Fibroblast of skin of right quadriceps (primary cell): ENCODE measurements at regions not wholly inside any gene's neighbourhood (a gene's known extent, or its start where the extent isn't known, plus 50 kb on each side); places are given as distances from the start of the nearest gene placed in this dataset.

ENCODE experiments used
- DNase-seq: peaks from one replicate; pipeline ENCODE4 v3.0.0-alpha.2; 2013

DNA sequence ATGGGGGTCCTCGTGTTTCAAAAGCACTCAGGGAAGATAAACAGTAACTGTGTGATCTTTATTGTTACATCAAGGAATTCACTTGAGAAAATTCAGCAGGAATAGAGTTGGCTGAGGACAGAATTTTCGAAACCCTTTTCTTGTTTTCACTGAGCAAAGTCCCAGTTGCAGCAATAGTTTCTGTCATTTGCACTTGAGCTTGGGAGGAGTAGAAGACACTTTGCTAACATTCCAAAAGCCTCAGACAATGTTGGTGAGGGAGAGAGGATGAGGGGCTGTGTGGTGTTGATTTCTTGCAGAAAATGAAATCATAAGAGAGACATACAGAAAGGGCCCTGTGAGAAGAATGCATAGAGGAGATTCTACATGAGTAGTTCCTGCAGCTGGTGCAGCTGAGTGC lies 151.9 kb upstream of the DIPK2B start:
- DNase-seq: peak; percentile 48

DNA sequence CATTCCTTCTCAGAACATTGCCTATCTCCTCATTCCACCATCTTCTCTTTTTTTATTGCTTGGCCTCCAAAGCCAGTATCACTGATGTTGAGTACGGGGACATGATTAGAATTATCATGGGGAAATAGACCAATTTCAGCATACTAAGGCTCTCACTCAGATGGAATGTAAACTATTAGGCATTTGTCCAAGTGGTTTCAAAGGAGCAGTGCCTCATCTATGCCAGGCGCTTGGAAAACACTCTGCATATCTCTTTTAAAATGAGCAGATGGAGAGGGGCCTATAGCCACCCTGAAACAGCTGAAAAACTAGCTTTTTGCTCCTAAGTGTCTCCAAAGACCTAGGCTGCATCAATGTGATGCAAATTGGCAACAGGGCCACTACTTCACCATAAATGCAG lies 150.8 kb upstream of the DIPK2B start:
- peak; percentile 88 for DNase-seq

DNA sequence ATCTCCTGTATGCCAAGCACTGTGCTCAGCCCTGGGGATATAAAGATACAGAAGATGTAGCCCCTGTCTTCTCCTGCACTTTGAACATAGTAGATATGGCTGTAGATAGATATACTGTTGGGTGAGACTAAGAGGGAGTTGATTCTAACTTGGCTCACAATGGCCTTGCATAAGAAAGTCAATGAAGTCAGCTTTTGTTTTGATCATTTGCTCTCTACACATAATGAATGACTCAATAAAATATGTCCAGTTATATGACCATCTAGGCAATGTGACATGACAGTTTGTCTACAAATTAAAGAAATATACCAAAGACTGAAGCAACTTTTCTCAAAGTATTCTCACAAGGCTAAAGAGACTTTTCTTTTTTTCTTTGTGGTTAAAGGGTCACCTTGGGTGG lies 147.6 kb upstream of the DIPK2B start:
- DNase-seq: peak; percentile 43

DNA sequence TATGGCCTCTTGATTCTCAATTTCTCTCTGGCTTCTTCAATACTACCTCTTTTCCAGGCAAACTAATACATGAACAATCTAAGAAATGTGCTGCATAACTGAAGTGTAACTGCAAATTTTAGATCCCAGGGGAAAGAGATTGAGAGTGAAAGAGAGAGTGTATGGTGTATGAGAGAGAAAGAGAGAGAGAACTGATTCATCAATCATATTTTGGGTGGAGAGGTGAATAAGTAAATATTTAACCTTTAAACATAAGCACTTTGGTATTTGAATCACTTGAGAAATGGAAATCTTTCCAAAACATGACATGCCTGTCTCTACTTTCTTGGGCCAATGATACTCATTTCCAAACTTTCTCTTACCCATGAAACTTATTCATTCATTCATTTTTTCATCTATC lies 147.2 kb upstream of the DIPK2B start:
- DNase-seq: peak; percentile 84

DNA sequence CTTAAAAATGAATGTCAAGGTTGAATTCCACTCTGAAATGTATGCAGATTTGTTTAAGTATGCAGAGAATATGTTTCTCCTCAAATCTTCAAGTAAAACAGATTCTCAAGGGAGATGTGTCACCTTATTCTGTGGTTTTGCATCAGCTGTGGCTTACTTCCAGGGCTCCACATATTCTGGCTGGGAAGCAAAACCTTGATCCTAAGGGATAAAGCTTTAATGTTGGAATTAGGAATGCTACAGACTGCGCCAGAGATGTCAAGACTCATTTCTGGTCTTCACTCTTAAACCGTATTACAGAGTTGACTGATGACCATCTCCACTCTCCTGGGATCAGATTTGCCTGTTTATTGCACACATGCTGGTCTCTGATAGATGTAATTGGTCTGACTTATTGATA lies 143.9 kb upstream of the DIPK2B start:
- DNase-seq: peak; percentile 98

DNA sequence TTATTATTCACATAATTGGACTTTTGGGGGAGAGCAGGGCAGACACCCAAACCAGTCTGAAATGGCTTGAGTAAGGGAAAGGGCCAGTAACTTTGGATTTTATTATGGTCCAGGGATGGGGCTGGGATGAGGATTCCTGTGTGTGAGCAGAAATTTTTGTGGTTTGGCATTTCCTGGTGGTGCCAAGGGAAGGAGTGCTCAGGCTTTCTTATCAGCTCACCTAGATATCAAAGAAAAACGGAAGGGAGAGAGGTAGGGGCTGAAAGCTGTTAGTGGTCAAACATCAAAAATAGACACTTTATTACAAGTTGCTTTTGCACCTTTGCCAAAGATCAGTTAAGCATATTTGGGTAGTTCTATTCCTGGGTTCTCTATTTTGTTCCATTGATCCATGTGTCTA lies 128.5 kb upstream of the DIPK2B start:
- DNase-seq: peak; percentile 23

DNA sequence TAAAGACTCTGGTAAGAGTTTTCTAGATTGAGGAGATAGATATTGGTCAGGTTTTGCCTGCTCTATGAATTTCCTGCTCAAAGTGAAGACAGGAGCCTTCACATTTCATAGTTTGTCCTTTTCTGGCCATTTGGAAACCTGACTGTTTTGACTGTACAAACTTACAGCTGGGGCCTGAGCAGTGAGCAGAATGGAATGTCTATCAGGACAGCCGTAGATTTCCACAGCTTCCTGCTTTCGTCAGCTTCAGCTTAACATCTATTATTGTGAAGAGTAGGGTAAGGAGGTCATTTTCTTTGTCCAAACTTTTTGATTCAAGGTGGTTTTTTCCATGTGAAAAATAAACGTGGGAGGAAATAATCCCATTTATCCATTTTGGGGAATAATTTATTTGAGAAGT lies 124.3 kb upstream of the DIPK2B start:
- DNase-seq: peak; percentile 54

DNA sequence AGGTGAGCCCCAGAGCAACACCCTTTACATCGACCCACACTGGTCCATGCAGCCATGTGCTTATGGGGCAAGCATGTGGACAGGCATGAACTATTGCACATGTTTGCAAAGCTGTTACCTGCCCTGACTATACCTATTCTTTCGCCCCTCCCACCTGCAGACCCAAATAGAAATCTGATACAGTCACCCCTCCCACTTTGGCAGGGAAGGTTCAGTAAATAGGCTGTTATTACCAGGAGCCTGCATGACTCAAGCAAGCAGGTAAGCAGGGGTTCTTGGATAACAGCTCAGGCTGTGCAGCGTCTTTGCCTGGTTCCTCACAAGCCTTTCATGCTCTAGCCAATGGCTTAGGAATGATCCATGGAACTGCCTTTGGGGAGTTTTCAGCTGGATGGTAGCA lies 122.7 kb upstream of the DIPK2B start:
- no peak for DNase-seq

DNA sequence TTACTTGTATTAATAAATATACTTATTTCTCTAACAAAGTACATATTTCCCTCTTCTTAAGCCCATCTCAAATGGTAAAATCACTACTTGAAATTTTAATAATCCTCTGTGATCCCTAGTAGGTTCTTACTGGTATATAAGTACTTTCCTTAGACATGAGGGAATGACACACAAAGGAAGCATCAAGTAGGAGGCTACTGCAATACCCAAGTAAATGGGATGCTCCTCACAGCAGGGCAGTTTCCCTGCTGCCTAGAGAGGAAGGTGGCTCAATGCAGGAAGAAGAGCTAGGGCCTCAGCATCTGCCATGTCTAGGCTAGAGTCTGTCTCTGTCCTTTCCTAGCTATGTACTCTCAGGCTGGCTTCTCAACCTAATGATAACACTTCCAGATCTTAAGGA lies 122.1 kb upstream of the DIPK2B start:
- DNase-seq: peak; percentile 61

DNA sequence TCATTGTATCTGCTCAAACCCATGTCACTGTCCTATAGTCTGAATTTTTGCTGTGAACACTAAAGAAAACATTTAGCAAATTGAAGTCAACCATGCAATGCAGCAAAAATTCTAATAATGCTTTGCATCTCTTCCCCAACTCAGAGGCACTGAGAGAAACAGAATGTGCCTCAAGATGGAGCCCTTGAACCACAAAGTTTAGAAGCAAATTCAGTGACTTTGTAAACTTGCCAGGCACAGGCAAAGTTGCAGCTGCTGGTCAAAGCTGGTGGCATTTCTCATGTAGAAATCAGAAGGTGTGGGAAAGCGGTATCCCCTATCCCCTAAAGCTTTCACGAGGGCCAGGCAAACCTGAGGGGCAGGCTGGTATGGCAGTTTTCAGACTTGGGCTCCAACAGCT lies 121.7 kb upstream of the DIPK2B start:
- peak; percentile 89 for DNase-seq

DNA sequence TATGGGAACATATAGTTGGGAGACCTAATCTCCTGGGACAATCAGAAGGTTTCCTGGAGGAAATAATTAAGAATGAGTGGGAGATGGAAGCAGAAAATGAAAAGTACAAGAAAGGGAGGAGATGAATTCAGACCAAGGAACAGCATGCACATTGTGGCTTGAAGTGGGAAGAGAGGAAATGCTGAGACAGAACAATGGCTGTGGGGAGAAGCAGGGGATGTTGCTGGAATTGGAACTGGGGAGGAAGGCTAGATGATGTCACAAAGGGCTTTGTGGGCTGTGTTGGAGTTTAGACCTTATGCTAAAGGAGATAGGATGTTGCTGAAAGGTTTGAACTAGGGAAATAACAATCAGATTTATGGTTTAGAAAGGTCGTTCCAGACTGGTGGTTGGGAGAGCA lies 119.5 kb upstream of the DIPK2B start:
- no peak for DNase-seq

DNA sequence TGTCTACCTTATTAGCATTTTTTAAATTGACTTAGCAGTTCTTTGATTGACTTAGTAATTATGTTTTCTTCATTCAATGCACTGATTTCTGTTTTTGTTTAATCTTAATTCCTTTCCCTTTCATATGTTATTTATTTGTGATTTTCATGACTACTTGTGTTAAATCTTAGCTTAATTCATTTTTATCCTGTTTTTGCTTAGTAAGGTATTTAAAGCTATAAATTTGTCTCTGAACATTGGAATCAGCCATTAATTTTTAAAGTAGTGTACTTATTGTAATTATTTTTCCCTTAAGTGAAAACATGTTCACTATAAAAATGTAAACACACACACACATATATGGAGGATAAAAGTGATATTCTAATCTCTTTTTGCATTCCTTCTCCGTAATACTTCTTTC lies 109.1 kb upstream of the DIPK2B start:
- no peak for DNase-seq

DNA sequence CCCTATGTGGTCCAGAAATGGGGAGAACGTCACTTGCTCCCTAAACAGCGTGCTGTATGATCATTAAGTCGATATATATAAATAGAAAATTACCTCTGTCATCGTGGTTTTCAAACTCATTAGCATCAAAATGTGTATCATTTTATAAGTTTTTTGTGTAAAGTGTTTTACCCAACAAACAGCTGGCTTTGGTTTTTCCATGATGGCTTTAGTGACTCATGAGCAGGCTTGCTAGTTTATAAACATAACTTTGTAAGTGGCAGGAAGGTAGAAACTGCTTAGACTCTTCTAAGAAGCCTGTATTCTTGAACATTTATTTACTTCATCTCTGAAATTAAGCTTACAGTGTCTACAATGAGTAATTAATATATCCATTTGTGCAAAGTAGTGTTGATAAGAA lies 108.4 kb upstream of the DIPK2B start:
- DNase-seq: peak; percentile 26

DNA sequence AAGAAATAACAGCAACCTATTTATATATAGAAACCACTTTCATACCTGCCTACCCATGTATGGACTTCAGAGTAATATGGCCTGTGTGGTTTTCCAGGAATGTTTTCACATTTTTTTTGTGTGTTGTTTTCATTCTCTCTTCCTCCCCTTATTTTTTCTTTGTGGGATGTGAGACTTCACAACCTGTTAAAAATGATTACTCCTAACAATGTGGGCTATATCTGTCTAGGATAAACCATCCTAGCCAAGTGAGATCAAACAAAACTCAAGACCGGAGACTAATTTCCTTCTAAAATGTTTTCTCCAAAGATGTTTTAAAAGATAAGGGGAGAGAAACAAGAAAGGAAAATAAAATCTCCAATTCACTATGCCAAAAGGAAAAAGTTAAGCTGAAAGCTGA lies 106.1 kb upstream of the DIPK2B start:
- no peak for DNase-seq

DNA sequence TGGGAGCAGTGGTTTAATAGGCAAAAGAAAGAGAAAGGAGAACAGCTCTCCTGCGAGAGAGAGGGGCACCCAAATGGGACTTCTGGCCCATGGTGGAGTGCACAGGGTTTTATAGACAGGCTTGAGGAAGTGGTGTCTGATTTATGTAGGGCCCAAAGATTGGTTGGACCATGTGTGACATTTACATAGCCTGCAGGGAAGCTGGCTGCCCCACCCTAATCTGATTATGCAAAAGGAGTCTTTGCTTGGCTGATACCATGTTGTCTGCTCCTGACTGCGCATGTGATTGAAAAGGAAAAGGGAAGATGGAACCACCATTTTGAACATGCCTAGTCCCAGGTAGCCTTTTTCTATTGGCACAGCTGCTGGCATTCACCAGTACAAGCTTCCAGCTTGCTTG lies 100.0 kb upstream of the DIPK2B start:
- DNase-seq: no peak

DNA sequence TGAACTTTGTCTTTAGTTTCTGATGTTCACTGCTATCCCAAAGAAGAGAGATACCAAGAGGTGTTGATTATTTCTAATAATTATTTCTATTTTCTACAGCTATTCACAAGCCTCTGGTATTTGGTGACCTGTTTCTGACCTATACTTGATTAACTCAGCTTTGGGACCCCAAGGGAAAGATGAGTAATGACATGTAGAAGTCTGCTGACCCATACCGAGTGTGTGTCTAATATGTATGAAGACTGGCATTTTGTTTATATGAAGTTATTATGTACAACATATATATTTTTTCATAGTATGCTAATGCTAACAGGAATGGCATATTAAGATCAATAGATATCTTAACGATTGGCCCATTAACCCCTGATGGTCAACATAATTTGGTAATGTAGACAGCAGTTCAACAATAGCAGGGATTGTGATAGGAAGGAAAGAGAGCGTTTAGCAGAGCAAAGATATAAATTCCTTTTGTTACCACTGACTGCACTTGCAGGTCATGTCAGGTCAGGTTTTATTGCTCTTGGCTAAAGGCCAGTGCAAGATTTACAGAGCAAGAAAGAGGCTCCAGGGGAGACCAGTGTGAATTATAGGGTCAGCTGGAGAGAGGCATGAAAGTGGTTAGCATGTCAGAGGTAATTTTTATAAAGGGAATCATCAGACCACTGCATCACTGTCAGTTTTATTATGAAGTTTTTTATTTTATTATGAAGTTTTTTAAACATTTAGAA lies 94.7 kb upstream of the DIPK2B start:
- peak; percentile 69 for DNase-seq

DNA sequence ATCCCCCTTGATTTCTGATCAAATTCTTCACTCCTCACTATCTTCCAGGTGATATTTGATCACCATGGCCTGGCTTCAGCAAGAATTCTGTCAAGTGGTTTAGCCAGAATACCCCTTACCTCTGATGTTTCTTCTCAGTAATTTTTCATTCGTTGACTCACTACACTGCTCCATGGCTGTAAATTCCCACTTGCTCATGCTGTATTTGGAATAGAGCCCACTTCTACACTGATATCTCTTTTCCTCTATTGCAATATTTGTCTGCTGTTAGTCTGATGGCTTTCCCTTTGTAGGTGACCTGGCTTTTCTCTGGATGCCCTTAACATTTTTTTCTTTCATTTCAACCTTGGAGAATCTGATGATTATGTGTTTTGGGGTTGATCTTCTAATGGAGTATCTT lies 73.9 kb upstream of the DIPK2B start:
- DNase-seq: peak; percentile 7

DNA sequence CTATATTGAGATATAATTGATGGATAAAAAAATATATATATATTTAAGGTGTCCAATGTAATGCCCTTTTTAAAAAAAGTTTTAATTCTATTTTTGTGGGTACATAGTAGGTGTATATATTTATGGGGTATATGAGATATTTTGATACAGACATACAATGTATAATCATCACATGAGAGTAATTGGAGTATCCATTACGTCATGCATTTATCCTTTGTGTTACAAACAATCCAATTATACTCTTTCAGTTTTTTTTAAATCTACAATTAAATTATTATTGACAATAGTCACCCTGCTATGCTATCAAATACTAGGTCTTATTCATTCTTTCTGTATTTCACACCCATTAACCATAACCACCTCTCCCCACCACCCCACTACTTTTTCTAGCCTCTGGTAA lies 66.3 kb upstream of the DIPK2B start:
- no peak for DNase-seq

DNA sequence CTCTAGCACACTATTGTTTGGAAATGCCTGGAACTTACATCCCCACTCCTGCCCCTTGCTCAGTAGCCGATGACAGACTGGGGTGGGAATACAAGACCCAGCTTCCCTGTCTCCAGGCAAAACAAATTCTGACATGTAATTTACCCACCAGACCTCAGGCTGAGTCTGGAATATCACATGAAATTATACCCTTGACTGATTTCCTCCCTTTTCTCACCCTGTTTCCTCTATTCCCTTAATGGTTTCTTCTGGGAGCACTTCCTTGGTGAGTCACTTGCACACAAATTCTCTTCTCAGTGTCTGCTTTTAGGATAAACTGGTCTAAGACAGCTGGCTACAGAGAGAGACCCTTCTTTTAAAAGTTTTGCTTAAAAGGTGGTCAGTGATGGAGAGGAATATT lies 65.8 kb upstream of the DIPK2B start:
- DNase-seq: peak; percentile 4

DNA sequence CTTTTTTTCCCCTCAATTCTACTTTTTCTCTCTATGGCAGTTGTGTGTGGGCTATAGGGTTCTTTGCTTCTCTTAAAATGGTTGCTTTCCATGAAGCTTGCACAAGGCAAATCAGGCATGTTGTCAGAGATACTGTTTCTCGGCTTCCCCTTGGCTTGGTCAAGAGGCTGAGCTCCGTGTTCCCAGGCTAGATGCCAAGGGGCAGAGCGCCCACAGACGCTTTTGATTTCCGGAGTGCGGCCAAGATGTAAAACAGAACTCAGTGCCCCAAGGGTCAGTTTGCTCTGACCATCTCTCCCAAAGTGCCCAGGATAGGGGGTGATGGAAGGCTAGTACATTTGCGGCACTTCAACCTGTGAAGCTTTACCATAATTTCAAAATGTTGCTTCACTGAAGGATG lies 64.2 kb upstream of the DIPK2B start:
- DNase-seq: no peak

DNA sequence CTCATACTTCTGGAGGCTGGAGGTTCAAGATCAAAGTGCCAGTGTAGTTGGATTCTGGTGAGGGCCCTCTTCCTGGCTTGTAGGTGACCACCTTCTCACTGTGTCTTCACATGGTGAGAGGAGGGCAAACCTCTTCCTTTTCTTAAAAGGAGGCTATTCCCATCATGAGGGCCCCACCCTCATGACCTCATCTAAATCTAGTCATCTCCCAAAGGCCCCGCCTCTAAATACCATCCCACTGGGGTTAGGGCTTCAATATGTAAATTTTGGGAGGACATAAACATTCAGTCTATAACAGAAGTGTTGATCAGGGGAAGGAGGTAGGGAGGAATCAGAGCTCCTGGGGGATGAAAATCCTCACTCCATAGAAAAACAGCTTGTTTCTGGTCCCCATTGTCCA lies 60.8 kb upstream of the DIPK2B start:
- no peak for DNase-seq

DNA sequence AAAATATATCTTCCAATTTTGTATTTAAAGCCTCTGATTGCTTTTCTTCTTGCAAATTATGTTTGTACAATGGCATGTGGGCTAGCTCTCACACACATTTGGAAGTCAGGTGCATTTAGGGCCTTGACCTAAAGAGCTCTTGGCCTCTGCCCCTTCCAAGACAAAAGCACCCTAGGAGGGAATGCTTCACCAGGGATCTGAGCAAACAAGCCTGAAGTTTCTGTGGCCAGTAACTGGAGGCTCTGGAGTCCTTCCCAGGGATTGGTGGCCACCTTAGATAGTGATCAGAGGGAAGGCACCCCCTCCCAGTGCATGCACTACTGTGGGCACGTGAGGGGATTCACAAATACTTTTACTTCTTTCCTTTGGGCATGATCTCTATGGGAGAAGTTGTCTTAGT lies 60.3 kb upstream of the DIPK2B start:
- no peak for DNase-seq

DNA sequence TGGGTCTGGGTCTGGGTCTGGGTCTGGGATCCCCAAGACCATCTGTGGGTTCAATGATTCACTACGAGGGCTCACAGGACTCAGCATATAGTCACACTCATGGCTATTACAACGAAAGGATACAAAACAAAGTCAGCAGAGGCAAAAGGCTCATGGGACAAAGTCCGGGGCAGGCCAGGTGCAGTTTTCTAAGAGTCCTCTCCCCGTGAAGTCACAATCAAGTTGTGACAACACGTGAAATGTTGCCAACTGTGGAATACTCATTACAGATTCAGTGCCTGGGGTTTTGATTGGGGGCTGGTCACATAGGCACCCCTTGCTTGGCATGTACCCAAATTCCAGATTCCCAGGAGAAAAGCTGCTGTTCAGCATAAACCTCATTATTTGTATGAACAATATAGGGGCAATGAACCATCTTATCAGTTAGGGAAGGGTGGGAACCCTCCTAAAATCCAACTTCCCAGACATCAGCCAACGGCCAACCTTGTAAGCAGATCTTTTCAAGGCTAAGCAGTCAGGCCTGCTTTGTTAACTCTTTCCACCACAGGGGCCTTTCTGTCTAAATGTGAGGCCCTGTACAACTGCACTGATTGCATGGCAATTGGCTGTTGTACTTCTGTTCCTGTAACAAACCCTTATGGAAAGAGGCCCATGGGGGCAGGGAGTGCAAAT lies 58.2 kb upstream of the DIPK2B start:
- DNase-seq: no peak
